HG03025 (cell line): ENCODE measurements at regions not wholly inside any gene's neighbourhood (a gene's known extent, or its start where the extent isn't known, plus 50 kb on each side); places are given as distances from the start of the nearest gene placed in this dataset.
"Not testable (repeated sequence)": the region's sequence is repeated elsewhere in the genome, so short reads cannot be mapped to it uniquely, and the experiment has no call there.

Source experiments
- ATAC-seq: cut with Tn5 transposase; IDR thresholded peaks from one replicate; pipeline ENCODE4 v1.9.1; 2021; ENCODE audit warnings: mild to moderate bottlenecking, moderate library complexity; ENCODE audit not compliant: unreplicated experiment, low FRiP score

DNA sequence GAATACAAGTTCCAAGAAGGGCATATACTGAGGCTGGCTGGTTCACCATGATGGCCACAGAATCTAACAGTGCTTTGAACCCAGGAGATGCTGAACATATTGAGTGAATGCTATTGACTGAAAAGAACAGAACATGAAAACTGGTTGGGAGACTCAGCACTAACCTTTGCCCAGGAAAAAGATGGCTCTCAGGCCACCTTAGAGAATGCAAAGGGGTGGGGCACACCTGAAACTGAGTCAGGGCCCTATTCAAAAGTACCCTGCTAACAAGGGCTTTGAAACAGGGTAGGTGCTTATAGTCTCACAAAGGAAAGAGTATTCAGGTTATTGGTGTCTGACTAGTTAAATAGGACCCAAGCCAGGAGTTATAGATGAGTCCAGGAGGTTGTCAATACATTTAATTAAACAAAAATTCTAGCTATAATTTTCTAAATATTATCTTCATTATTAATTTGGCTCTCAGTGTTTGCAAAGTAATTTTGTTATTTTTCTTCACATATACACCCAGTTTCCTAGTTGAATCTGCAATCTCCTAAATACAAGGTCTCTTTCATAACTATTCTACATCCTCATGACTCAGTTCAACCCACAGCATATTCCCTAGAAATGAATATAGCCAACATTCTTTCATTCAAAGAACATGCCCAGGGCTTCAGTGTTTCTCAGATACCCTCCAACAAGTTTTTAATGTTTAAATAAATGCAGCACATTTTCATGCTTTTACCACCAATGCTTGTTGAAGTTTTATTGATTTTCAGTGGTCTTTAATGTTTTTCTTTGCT is 144.2 kb upstream of the RAPGEF2 start:
- ATAC-seq = no peak

DNA sequence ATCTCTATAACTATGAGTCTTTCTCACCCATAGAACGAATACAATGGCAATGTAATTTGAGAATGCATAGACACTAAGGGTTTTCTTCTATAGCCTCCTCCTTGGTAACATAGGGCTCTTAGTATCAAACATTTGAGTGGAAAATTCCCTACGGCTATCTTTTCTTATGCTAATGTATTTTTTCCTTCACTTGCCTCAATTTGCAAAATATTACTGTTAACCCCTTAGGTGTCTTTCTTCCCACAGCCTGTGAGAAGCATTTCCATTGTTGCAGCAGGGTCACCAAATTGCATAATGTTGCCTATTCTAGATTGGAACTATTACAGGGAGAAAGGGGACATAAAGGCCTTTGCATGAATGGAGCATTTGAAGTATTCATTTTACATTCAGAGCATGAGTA is 140.5 kb upstream of the RAPGEF2 start:
- ATAC-seq = no peak

DNA sequence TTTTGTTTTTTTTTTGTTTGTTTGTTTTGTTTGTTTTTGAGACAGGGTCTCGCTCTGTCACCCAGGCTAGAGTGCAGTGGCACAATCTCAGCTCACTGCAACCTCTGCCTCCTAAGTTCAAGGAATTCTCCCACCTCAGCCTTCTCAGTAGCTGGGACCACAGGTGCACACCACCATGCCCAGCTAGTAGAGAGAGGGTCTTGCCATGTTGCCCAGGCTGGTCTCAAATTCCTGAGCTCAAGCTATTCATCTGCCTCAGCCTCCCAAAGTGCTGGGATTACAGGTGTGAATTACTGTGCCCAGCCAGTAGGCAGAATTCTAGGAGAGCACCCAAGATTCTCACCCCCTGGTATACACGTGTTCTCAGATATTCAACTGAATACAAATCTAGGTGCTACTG is 139.6 kb upstream of the RAPGEF2 start:
- not testable (repeated sequence) for ATAC-seq

DNA sequence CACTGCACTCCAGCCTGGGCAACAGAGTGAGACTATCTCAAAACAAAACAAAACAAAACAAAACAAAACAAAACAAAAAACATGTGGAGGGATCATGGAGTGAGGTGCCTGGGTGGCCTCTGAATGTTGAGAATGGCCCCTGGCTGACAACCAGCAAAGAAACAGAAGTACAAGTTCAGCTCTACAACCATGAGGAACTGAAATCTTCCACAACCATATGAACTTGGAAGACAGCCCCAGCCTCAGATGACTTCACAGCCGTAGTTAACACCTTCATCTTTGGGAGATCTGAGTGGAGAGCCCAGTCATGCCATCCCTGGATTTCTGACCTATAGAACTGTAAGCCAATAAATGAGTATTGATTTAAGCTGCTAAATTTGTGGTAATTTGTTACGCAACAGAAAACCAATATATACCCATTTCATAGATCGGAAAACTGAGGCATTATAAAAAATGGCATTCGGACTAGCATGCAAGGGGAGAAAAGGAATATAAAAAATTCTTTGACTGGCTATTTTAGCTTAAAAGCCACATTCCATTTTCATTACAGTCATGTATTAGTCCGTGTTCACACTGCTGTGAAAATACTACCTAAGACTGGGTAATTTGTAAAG is 138.7 kb upstream of the RAPGEF2 start:
- no peak for ATAC-seq

DNA sequence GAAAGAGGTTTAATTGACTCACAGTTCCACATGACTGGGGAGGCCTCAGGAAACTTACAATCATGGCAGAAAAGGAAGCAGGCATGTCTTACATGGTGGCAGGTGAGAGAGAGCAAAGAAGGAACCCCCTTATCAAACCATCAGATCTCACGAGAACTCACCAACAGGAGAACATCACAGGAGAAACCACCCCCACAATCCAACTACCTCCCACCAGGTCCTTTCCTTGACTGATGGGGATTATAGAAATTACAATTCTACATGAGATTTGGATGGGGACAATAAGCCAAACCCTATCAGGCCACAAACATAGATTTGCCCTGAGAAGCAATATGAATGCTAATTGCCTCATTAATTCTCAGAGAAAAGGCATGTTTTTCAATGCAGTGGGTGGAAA is 138.2 kb upstream of the RAPGEF2 start:
- ATAC-seq = no peak

DNA sequence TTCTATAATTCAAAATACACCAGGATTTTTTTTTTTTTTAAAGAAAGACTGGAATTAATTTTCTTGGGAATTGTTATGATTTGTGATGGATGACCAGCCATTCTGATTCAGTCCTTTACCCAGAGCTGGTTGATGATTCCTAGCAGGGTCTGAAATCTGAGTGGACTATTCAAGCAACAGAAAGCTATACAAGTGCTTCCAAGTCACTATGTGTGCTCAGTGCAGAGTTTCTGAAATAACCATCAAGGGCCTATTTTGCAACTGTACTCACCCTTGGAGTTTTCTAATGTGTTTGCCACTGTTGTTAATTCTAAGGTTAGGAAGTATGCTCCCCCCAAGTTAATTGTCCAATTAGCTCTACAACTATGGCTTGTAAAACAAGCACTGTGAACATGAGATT is 137.7 kb upstream of the RAPGEF2 start:
- ATAC-seq = no peak

DNA sequence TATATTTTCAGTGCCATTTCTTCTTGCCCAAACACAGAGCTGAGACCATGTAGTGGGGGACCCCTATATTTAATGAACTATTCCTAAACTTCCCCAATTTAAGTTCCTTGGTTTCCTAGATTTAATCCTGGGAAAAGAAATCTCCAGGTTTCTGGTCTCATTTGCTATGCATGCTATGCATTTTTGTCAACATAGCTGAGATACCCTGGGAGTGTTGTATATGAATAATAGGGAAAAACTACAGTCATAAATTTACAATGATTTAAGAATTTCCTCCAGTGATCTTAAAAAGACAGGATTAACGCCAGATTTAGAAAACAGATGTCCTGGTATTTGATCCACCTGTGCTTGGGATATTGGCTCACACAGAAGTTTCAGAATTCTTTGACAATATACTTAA is 136.8 kb upstream of the RAPGEF2 start:
- no peak for ATAC-seq

DNA sequence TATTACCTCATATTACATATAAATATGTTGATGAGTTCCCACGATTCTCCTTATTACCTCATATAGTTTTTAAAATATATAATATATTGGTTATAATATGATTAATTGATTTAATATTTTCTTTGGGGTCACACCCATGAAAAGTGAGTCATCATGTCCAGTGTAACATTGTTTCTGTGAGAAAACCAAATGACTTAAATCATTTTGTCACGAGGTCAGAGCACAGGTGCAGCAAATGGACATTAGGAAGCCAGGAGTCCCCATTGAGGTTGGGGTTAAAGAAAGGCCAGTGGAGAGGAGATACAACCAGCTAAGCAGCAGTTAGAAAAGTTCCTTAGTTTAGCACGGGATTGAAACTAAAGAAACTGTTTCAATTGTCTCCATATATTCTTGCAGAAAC is 133.9 kb upstream of the RAPGEF2 start:
- no peak for ATAC-seq

DNA sequence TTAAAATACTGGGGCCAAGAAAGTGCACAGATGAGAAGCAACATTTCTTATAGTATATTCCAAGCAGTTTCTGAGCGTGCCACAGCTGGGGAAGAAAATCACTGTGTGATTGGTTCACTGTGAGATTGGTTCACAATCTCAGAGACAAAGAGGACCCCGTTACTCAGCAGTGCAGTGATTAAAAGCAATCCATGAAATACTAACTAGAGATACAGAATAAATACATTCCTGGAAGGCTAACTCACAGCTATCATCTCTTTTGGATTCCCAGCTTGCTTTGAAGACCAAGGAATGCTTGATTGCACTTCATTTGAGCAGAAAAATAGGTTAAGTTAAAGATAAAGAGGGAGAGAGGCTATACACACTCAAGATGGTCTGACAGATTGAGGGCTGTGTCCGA is 132.1 kb upstream of the RAPGEF2 start:
- ATAC-seq = no peak

DNA sequence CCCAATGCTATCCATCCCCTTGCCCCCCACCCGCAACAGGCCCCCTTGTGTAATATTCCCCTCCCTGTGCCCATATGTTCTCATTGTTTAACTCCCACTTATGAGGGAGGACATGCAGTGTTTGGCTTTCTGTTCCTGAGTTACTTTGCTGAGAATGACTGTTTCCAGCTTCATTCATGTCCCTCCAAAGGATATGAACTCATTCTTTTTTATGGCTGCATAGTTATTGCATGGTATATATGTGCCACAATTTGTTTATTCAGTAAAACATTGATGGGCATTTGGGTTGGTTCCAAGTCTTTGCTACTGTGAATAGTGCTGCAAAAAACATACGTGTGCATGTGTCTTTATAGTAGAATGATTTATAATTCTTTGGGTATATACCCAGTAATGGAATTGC is 128.4 kb upstream of the RAPGEF2 start:
- not testable (repeated sequence) for ATAC-seq

DNA sequence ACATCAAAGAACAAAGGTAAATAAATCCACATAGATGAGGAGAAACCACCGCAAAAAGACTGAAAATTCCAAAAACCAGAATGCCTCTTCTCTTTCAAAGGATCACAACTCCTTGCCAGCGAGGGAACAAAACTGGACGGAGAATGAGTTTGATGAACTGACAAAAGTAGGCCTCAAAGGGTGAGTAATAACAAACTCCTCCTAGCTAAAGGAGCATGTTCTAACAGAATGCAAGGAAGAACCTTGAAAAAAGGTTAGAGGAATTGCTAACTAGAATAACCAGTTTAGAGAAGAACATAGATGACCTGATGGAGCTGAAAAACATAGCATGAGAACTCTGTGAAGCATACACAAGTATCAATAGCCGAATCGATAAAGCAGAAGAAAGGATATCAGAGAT is 122.2 kb upstream of the RAPGEF2 start:
- ATAC-seq = not testable (repeated sequence)

DNA sequence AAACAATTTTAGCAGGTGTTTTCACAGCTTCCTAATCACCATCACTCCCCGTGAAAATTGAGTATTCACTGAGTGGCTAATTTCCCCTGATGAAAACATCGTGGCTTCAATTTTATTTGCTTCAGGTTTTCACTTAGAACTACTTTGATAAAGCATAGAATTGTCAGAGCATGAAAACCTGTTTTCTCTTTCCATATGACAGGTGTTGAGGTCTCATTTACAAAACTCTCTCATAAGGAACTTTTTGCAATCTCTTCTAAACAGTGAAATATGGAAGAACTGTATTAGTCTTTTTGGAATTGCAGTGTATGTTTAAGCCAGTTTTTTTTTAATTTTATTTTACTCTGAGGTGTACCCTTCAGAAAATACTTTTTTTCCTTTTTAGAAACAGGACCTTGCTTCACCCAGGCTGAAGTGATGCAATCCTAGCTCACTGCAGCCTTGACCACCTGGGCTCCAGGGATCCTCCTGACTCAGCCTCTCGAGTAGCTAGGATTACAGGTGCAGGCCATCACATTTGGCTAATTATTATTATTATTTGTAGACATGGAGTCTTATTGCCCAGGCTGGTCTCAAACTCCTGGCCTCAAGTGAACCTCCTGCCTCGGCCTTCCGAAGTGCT is 111.2 kb upstream of the RAPGEF2 start:
- ATAC-seq = no peak

DNA sequence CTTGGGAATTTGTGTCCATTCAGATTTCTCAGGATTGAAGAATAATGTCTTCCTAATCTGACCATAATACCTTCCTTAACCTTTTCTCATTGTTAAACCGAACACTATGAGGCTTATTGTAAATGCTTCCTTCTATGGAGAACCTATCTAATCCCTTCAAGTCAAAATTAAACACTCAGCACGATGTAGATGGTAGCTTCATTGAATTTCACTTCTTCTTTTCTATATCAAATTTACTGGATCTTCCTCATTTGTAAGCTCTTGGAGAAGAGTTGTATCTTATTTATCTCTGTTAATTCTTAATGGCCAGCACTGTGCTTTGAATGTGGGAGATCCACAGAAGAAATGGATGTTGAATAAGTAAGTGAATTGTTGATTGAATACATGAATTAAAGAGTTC is 109.0 kb upstream of the RAPGEF2 start:
- ATAC-seq = no peak

DNA sequence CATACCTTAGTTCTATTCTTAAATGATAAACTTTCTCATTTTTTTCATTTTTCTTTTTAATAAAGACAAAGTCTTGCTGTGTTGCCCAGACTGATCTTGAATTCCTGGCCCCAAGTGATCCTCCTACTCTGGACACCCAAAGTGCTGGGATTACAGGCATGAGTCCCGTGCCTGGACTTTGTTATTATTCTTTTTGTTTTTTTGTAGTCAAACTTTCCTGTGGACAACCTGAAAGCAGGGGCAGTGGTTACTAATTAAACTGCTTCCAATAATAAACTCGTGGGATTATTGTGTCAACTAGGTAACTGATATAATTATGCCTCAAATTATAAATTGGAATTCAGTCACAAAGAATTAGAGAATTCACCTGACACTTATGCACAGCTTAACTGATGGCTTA is 107.8 kb upstream of the RAPGEF2 start:
- no peak for ATAC-seq

DNA sequence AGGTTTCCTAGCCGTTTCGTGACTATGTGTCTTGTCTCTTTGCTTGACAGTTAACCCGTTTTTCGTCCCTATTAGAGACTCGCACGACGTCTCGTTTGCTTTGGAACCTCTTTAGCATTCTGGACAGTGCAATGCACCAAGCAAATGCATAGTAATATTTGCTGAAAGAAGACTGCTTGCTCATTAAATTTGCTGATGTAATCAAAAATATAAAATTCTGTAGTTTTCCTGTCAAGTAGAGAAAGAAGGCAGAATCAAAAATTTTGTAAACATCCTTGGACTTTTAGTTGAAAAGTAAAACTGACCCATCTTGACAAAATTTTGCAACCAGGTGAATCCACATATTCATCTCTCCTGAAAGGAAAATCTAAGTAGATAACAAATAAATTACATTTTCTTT is 106.9 kb upstream of the RAPGEF2 start:
- ATAC-seq = no peak

DNA sequence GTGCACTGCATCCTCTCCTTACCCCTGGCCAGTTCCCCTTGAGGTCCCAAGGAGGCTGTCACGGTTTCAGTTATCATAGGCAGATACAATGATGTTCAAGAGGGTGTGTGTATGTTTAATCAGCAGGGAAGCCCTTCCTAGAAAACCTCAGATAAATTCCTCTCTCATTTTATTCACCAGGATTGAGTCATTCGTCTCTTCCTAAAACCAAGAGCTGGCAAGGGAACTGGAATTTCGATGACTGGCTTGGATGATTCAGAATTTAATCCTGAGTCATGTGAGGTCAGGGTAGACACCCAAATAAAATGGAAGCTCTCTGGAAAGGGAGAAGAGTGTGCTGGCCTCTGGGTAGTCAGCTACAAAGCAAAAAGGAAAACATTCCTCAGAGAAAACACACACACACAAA is 106.2 kb upstream of the RAPGEF2 start:
- no peak for ATAC-seq

DNA sequence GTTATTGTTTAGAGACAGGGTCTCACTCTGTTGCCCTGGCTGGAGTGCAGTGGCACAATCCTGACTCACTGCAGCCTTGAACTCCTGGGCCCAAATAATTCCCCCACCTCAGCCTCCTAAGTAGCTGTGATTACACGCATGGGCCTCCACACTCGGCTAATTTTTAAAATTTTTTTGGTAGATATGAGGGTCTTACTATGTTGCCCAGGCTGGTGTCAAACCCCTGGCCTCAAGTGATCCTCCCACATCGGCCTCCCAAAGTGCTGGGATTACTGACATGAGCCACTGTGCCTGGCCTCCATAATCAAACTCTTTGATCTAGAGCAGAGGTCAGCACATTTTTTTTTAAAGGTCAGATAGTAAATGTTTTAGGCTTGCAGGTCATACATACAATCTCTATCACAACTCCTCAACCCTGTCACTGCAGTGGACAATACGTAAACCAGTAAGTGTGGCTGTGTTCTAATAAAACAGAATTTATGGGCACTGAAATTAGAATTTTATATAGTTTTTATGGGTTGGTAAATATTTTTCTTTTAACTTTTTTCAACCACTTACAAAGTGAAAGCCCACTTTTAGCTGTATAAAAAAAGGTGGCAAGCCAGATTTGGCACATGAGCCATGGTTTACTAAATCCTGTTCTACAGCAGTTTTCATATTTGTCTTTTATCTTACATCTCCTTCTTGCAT is 105.1 kb upstream of the RAPGEF2 start:
- no peak for ATAC-seq

DNA sequence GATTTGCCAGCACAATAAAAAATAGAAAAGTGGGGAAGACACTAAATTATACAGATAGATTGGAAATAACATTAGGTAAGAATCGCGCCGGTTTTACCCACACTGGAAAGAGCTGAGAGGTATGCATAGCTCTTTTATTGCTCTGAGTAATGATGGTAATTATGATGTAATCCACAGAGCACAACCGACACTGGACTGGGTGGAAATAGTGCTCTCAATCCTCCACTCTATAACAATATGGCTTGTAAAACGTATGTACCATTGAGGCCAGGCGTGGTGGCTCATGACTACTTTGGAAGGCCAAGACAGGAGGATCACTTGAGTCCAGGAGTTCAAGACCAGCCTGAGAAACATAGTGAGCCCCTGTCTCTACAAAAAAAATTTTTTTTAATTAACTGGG is 104.3 kb upstream of the RAPGEF2 start:
- no peak for ATAC-seq

DNA sequence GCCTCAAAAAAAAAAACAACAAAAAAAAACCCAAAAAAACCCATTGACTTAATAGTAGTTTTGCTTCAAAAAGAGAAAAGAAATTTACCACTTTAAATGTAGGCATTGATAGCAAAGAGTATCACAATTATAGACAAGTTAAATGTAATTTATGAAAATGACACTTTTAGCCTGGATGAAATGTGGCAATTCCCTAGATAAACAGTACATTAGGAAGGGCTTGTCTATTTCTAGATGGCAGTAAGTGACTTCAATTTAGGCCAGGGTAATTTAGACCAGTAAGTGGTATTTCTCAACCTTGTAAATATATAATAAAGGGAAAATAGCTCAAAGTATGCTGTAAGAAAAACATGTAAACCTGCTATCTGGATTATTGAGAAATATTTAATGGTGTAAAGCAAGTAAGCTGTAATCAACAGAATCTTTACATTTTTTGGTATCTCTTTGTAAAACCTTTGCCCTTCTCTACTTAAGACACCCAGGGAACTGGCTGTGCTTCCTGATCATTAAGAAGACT is 103.7 kb upstream of the RAPGEF2 start:
- no peak for ATAC-seq

DNA sequence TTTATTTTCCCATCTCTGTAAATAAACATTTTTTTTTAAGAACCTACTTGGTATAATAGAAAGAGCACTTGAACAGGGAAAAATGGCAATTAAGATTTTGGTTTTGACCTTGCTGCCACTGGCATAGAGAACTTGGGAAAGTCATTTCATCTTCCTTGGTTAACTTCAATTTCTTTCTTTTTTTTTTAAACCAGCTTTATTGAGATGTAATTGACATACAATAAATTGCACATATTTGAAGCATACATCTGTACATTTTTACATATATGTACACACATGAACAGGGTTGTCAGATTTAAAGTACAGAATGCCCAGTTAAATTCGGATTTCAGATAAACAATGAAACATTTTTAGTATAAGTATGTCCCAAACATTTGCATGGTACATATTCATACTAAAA is 103.0 kb upstream of the RAPGEF2 start:
- ATAC-seq = no peak

DNA sequence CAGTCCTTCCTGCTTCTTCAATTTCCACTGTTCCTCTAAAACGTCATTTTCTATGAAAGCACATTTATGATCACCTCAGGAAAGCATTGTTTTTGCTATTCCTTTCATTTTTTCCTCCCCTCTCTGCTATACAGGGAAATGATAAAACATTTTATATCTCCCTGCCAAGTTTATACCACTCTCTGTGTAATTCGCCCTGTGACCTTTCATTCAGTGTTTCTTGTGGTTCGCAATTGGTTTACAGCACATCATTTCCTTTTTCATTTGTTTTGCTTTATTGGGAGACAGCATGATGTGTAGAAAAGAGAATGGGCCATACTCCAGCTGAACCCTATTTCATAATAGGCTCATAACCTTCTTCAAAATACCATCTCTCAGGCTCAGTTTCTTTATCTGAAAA is 99.9 kb upstream of the RAPGEF2 start:
- no peak for ATAC-seq
